ENCODE measurements at regions not wholly inside any gene's neighbourhood (a gene's known extent, or its start where the extent isn't known, plus 50 kb on each side); places are given as distances from the start of the nearest gene placed in this dataset.

- peak; percentile 81 for DNase-seq (ENCODE audit: low read depth)
Measured at GRCh38 chr11:28984231-28984630, 876.0 kb downstream of the METTL15 start.

DNA sequence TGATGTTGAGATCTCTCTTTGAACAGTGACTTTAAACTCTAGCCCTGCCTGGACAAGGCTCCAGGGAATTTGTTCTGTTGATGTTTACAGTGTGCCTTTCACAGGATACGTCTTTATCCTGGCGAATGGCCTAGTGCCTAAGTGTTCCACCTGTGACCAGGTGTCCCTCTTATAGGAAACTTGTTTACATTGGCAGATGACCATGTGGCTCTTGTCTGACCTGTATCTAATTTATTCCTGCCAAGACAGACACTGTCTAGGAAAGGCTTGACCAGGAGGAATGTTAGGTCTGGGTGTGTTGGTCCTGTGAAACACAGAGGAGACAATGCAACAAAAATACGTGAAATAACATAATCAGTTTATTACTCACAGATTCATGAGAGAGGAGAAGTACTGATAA, 875.6 kb downstream of the METTL15 start:
- DNase-seq (ENCODE audit: low read depth): peak; percentile 21

DNA sequence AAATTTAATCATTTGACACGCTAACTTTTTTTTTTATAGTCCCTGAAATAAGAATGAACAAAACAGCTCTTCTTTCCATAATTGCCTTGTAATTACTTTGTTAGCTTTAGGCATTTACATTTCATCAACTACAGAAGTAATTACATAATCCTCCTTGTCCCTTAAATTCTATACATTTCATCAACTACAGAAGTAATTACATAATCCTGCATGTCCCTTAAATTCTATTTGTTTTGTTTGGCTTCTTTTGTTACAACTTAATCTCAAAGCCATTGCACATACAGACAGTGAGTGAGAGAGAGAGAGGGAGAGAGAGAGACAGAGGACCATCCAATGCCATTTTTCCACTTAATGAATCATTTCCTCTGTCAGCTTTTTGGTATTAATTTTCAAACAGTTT, 873.2 kb downstream of the METTL15 start:
- DNase-seq (ENCODE audit: low read depth): no peak

- DNase-seq (ENCODE audit: low read depth): no peak
Measured at GRCh38 chr11:28976801-28977145, 868.6 kb downstream of the METTL15 start.

GRCh38 chr11:28976012-28976800, 868.0 kb downstream of the METTL15 start:
- DNase-seq (ENCODE audit: low read depth): no peak

GRCh38 chr11:28969832-28970231, 861.6 kb downstream of the METTL15 start:
- no peak for DNase-seq (ENCODE audit: low read depth)

DNA sequence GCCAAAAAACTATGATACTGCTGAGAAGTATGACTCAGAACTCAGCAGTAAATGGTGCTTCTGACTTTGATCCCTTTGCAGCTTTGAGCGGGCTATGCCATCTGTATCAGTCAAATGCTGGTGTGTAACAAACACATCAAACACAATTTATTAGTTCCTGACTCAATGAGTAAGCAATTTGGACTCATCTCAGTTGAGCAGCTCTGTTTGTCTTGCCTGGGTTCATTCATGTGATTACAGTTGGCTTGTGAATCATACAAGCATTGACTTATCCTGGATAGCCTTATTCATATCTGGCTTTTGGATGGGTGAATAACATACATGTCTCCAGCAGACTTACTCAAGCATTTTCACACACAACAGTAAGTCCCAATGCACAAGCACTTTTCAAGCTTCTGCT, 858.8 kb downstream of the METTL15 start:
- peak; percentile 59 for DNase-seq (ENCODE audit: low read depth)

- DNase-seq (ENCODE audit: low read depth): no peak
Measured at GRCh38 chr11:28965819-28966218, 857.6 kb downstream of the METTL15 start.

DNA sequence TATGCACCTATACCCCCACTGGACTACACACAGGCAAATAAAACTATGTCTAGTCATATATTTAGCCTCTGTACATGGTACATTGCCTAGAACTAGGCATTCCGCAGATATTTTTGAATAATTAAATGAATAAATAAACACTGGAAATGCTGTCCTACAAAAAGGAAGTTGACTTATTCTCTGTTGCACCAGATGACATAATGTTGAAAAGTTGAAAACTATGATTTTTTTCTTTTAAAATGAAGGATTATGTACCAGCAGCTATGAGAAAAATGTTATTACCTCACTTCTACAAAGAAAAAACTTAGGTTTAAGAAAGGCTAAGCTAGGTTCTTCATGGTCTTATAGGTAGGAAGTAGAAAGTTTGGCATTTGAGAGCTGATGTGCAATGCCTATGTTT, 856.6 kb downstream of the METTL15 start:
- peak; percentile 37 for DNase-seq (ENCODE audit: low read depth)

DNA sequence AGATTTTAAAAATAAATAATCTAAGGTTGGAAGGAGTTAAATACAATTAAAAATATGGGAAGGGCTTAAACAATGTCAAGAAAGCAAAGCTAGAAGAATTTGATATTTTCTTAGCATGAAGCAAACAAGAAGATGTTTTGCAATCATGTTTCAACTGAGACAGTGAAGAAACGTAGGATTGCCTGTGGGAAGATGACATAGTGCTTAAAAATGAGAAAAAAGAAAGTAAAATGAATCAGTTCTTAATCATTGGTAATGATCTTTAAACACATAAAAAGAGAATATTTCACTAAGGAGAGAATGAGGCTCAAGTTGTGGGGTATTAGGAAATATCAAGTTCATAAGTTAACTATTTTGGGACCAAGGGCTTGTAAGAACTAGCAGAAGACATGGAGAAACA, 855.0 kb downstream of the METTL15 start:
- peak; percentile 90 for DNase-seq (ENCODE audit: low read depth)

DNA sequence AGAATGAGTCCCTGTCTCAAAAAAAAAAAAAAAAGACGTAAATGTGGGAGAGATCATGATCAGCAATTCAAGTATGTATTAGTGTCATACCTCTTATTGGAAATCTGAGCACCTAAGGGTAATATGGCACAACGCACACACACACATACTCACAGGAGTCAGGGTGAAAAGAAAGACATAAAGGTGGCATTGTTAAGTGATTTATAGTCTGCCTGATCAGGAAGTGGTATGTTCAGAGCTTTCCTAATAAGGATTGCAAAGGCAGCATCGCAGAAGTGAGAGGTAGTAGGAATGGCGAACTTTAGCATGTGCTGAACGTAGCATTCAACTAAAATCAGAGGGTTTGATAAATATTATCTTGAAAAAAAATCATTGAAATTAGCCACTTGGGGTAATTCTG, 854.3 kb downstream of the METTL15 start:
- DNase-seq (ENCODE audit: low read depth): no peak

GRCh38 chr11:28961726-28962125, 853.5 kb downstream of the METTL15 start:
- peak; percentile 74 for DNase-seq (ENCODE audit: low read depth)

DNA sequence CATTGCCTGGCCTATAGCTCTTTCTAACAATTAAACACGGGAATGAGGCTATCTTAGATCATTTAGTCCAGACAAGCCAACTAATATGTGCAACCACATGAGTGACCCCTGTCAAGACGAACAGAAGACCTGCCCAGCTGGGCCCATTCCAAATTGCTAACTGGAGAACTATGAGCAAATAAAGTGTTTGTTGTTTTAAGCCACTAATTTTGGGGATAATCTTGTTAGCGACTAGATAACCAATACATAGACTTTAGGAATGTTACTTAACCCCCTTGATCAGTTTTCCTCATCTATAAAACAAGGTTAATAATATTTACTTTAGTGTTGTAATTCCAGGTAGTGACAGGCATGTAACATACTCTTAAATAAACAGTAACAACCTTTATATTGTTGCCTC, 848.3 kb downstream of the METTL15 start:
- no peak for DNase-seq (ENCODE audit: low read depth)

DNA sequence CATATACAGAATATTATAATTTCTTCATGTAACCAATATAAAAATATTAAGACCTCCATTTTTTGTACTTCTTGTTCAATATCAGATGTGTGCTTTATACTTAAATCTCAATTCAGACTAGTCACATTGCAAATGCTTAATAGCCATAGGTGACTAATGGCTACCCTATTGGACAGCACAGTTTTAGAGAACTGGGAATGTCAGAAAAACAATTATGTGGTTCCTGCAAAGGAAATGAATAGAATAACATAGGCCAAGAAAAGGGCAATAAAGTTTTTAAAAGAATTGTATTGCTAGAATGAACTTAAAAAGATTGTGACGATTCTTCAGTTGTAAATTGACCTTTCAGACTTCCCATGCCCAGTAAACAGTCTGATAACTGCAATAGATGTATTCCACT, 843.0 kb downstream of the METTL15 start:
- DNase-seq (ENCODE audit: low read depth): no peak

- DNase-seq (ENCODE audit: low read depth): no peak
Measured at GRCh38 chr11:28939381-28939780, 831.2 kb downstream of the METTL15 start.

DNA sequence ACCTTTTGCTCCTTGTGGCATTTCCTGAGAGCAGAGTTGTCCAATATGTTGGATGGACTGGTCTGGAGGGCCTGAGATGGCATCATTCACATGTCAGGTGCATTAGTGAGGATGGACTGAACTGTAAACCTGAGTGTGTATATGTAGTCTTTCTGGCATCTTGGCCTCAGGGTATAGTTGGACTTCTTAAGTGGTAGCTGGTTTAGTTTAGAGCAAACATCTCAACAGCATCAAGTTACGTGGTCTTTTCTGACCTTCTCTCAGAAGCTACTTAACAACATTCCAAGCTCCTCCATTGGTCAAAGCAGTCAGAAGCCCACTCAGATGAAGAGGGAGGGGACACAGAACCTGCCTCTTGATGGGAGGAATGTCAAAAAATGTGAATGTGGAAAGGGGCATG, 829.9 kb downstream of the METTL15 start:
- no peak for DNase-seq (ENCODE audit: low read depth)

- no peak for DNase-seq (ENCODE audit: low read depth)
Measured at GRCh38 chr11:28932940-28933339, 824.8 kb downstream of the METTL15 start.

GRCh38 chr11:28924004-28924403, 815.8 kb downstream of the METTL15 start:
- peak; percentile 50 for DNase-seq (ENCODE audit: low read depth)

- no peak for DNase-seq (ENCODE audit: low read depth)
Measured at GRCh38 chr11:28922386-28922981, 814.3 kb downstream of the METTL15 start.

DNA sequence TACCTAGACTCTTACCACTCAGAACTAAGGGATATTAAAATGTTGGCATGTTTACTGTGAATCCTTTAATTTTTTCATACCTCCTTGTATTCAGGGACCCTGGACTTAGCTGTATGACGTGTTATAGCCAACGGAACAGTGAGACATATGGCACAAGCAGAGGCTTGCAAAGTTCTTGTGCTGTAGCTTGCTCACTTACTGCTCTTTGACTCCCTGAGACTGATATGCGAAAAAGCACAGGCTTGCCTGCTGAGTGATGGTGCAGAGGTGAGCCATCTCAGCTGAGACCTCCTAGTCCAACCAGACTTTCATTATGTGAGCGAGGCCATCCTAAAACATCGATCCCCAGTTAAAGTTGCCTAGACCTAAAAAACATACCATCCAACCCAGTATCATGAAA, 811.0 kb downstream of the METTL15 start:
- DNase-seq (ENCODE audit: low read depth): no peak

DNA sequence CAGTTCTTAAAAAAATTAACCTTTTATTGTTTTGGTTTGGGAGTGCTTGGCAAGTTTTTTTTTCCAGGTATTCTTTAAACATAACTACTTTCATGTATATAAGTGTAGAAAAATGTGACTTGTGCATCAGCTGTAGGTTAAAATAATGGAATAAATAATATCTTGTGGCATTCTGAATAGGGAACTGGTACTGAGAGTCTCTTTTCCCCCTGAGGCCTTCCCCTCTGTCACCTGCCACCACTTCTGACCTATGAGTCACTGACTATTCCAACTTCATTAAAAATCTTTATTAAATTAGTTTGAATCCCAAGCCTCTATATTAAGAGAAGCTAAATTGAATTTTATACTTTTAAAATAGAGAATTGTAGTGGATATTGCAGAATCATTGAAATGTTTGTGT, 805.7 kb downstream of the METTL15 start:
- no peak for DNase-seq (ENCODE audit: low read depth)

- DNase-seq (ENCODE audit: low read depth): no peak
Measured at GRCh38 chr11:28911829-28912228, 803.6 kb downstream of the METTL15 start.

DNA sequence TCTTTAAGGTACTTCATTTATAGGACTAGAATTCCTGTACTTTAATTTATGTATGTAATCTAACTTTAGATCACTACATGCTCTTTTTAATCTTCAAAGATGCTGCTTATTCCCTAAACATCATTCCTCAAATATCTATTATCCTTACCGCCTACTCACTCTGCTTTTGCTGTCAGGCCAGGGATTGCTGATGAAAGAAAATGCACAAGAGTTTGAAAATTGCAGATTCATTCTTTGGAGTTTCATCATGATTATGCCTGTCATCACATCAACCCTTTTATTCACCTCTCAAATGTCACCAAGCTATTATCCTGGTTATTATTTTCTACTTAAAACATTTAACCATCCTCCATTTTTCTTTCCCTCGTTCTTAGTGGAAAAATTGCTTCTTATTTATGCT, 802.7 kb downstream of the METTL15 start:
- DNase-seq (ENCODE audit: low read depth): peak; percentile 15

DNA sequence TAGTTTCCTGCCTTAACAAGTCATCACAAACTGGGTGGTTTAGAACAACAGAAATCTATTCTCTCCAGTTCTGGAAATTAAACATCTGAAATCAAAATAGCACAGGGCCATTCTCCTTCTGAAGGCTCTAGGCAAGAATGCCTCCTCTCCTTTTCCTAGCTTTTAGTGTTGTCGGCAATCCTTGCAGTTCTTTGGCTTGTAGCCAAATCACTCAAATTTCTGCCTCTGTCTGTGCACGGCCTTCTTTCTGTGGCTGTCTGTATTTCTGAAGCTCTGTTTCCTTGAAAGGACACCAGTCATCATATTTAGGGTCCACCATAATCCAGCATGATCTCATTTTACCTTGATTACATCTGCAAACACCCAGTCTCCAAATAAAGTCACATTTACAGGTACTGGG, 795.5 kb downstream of the METTL15 start:
- DNase-seq (ENCODE audit: low read depth): peak; percentile 12
